ENCODE measurements at regions not wholly inside any gene's neighbourhood (a gene's known extent, or its start where the extent isn't known, plus 50 kb on each side); places are given as distances from the start of the nearest gene placed in this dataset.

GRCh38 chr9:88659126-88659525 is 124.1 kb downstream of the NXNL2 start:
- DNase-seq, result no peak

DNA sequence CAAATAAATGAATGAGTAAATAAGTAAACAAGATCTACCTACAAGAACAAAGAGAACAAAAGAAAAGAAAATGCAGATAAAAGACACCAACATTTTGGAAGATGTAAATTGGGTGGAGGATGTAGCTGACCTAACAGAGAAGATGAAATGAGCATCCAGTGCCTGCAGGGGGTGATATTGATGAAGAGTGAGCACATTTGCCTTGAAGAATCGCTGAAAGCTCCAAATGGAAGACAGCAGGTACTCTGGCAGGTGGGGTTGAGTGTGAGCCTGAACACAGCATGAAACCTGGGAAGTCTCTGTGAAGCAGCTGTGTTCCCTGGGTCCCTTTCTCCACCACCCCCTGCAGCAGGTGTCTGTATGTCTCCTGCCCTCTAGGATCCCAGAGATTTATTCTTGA is 125.6 kb downstream of the NXNL2 start:
- DNase-seq, result no peak

DNA sequence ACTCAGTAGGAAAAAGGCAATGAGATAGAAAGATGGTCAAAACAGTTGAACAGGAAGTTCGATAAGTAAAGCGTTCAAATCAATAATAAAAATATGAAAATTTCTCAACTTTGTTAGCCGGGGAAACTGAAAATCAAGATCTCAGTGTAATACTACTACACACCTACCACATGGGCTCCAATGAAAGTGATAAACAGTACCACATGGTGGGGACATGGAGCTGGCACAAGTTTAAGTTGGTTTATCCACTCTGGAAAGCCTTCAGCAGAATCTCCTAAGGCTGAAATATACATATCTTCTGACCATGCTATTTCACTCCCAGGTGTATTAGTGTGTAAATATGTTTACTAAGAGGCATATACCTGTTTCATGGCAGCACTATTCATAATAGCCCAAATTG is 126.8 kb downstream of the NXNL2 start:
- DNase-seq, result no peak

- DNase-seq, result no peak
Measured at GRCh38 chr9:88663771-88664419, 128.9 kb downstream of the NXNL2 start.

DNA sequence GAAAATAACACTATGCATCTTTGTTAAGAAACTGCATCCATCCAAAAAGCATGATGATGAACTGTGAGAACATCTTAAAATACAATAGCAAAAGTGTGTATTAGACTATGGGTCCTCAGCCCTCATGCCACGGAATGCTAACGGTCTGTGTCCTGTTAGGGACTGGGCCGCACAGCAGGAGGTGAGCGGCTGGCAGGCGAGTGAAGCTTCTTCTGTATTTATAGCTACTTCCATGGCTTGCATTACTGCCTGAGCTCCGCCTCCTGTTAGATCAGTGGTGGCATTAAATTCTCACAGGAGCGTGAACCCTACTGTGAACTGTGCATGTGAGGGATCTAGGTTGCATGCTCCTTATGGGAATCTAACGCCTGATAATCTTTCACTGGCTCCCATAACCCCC is 129.8 kb downstream of the NXNL2 start:
- DNase-seq, result no peak

DNA sequence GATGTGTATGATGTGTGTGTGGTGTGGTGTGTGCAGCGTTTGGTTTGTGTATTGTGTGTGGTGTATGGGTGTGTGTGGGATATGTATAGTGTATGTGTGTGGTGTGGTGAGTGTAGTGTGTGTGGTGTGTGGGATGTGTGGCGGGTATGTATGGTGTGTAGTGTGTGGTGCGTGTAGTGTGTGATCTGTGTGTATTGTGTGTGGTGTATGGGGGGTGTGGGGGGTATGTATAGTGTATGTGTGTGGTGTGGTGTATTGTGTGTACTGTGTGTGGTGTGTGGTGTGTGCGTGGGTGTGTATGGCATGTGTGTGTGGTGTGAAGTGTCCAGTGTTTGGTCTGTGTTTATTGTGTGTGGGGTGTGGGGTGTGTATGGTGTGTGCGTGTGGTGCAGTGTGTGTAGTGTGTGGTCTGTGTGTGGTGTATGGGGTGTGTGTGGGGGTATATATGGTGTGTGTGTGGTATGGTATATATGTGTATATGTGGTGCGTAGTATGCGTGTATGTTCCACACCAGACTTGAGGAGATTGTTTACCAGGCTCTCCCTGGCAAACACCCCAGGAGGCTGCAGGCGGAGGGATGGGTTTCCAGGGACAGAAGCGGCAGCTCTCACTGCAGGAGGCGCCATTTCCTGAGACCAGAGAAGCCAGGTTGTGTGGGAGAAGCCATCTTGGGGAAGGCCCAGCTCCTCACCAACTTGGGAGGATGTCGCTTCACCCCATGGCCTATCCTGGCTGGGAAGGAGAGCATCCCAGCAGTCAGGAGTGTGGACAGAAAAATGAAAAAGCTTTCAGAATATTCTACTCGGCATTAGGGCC is 138.1 kb downstream of the NXNL2 start:
- no peak for DNase-seq

GRCh38 chr9:88673886-88674285 is 138.9 kb downstream of the NXNL2 start:
- DNase-seq, result no peak

- DNase-seq, result no peak
Measured at GRCh38 chr9:88676644-88677043, 141.7 kb downstream of the NXNL2 start.

DNA sequence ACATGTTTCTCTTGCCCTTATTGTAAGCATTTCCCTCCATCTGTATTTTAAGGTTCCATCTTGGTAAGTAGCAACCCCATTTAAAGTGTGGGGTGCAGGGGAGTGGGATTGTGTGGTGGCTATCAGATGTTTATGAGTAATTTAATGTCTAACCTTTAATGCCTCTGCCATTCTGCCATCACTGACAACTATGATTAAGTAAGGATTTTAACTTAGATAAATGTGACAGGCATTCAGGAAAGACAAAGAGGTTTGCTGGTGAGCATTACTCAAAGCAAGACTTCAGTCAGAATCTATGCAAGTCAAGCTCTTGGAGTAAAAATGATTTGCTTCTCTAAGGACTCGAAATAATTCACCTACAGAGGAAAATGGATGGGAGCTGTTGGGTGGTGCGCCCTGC is 143.0 kb downstream of the NXNL2 start:
- no peak for DNase-seq

- no peak for DNase-seq
Measured at GRCh38 chr9:88678431-88678830, 143.5 kb downstream of the NXNL2 start.

- no peak for DNase-seq
Measured at GRCh38 chr9:88680041-88680440, 145.1 kb downstream of the NXNL2 start.

DNA sequence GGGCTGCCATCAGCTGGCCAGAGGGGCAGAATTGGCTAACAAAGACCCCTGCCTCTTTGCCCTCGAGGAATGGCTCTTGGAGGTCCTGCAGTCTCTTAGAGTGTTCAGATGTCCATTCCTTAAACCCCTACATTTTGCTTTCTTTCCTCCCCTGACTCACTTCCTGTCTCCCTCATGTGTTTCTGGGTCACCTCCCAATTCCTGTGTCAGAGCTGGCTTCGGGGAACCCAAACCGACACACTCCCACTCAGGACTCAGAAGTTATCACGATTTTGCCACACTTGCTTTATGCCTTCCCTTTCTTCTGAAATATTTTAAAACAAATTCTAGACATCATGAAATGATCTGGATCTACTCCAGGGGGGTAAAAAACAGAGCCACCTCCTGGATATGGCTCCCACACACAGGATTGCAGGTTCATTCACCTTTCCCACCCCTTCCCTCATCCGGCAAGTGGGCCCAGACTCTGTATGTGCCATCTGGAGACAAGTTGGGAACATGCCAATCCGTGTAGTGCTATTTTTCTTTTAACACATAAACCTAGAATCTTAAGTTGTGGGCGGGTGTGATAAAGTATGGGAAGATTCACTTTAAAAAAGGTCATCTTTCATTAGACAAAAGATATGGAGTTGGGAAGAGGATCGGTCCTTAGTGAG is 145.7 kb downstream of the NXNL2 start:
- DNase-seq, result no peak

DNA sequence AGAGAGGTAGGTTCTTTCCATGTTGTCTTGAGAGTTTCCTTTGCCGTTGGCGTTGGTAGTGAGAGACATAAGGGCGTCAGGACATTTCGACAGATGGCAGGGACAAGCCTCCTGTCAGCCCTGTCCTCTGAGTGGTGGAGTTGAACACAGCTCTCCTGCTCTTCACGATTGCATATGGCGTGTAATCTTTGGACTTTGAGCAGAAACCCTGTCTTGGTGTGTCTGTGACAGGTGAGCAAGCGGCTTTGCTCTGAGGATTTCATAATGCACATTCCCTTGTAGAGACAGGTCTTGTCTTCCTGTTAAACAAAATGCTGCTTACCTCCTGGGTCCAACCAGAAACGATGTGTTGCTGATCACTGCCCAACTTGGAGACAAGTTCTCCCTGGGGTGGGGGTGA is 146.5 kb downstream of the NXNL2 start:
- no peak for DNase-seq

DNA sequence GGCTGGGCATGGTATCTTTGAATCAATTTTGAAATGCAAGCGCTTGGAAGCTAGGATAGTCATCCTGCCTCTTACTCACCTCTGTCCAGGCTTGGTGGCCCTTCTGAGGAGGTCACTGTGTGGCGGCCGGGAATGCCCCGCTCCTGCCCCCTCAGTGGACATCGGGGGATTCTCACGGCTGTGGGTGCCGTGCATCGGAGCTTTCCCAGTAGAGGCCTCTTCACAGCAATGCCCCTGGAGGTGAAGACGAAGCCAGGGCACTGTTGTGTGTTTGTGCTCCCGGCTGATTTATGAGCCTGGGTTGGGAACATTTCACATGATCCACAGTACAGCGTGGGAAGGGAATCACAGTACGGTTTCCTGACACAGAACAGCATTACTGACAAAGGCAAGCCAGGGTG is 147.5 kb downstream of the NXNL2 start:
- no peak for DNase-seq

- no peak for DNase-seq
Measured at GRCh38 chr9:88684046-88684445, 149.1 kb downstream of the NXNL2 start.

GRCh38 chr9:88684845-88685244 is 149.9 kb downstream of the NXNL2 start:
- no peak for DNase-seq

DNA sequence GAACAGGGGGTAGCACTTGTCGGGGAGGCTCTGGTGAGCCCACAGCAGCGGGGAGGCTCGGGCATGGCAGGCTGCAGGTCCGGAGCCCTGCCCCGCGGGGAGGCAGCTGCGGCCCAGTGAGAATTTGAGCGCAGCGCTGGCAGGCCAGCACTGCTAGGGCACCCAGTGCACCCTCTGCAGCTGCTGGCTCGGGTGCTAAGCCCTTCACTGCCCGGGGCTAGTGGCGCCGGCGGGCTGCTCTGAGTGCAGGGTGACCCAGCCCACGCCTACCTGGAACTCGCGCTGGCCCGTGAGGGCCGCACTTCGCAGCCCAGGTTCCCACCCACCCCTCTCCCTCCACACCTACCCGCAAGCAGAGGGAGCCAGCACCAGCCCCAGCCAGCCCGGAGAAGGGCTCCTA is 151.0 kb downstream of the NXNL2 start:
- DNase-seq, result no peak

- no peak for DNase-seq
Measured at GRCh38 chr9:88689509-88690298, 154.7 kb downstream of the NXNL2 start.

GRCh38 chr9:88690628-88691027 is 155.7 kb downstream of the NXNL2 start:
- no peak for DNase-seq

- DNase-seq, result no peak
Measured at GRCh38 chr9:88691091-88691490, 156.1 kb downstream of the NXNL2 start.

GRCh38 chr9:88691811-88692210 is 156.8 kb downstream of the NXNL2 start:
- DNase-seq, result no peak

- no peak for DNase-seq
Measured at GRCh38 chr9:88692827-88693226, 157.8 kb downstream of the NXNL2 start.

GRCh38 chr9:88694625-88695024 is 159.6 kb downstream of the NXNL2 start:
- no peak for DNase-seq

Data from stimulated activated CD4-positive, alpha-beta T cell treated with anti-CD3 and anti-CD28 coated beads, Interleukin-1b, Interleukin-23, amount 100 ng/mL, for 48 hours (primary cell).